HG02938 (cell line): ENCODE measurements at regions not wholly inside any gene's neighbourhood (a gene's known extent, or its start where the extent isn't known, plus 50 kb on each side); places are given as distances from the start of the nearest gene placed in this dataset.
"Not testable (repeated sequence)": the region's sequence is repeated elsewhere in the genome, so short reads cannot be mapped to it uniquely, and the experiment has no call there.

ENCODE experiments used
- ATAC-seq: cut with Tn5 transposase; IDR thresholded peaks from one replicate; pipeline ENCODE4 v1.9.1; 2021; ENCODE audit warnings: mild to moderate bottlenecking, moderate library complexity; ENCODE audit not compliant: unreplicated experiment

DNA sequence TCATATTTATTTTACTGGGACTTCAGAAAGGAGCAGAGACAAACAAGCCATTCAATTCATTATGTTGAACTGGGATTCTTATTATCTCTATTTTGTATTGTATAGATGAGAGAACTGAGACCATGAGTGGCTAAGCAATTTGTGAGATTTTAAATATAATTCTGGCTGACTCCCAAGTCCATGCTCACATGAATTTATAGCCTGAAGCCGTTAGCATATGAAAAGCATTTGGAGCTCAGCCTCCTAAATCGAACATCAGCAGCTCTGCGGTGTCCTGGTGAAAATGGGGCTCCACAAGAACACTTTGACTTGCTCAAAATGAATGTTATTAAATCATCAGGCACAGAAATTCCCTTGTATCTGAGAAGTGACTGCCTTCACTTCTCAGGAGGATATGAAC is 96.8 kb upstream of the DPT start:
- ATAC-seq: no peak

DNA sequence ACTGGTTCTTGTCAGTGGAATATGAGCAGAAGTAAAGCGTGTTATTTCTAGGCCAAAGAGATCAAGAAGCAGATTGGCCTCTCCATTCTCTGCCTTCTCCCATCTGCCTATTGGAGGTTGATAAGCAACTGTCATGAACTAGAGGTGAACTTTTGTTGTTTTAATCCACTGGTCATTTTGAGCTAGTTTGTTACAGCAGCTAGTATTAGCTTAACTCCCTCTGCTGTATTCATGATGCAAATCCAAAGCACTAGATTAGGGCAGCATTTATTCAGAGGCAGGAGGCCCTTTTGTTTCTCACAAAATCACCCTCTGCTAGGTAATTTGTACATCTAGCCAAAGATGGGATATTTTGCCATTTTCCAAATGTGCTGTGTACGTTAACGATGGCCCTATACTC is 97.3 kb upstream of the DPT start:
- no peak for ATAC-seq

DNA sequence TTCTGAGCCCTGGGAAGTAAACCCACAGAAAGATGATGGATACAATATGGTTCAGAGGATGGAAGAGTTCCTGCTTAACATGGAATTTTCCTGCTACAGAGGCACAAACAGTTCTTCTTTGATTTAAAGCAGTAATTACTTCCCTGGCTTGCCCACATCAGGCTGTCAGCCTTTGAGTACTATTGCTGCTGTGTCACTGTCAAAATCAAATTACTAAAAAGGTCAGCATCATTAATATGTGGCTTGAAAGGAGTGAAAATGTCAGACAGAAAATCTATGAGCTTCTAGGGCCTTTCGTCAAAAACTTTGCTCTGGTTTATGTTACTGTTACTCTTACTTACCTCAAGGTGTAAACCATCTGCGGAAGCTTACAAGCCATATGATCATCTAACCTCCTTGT is 98.6 kb upstream of the DPT start:
- no peak for ATAC-seq

DNA sequence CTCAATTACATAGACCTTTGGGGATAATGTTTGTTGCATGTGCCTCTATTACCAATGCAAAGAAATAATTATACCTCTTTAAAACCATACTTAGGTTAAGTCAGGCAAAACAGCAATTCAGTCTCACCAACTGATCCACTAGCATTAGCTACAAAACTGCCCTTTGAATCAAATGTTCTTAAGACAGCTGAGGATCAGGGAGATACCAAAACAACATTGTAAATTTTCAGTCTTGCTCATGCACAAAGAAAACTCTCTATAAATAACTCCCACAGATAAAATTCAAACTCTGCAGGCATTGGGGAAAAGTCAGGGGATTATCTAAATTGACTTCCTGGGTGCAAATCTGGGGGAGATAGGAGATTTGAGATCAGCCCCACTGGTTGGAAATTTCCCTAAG is 100.9 kb upstream of the DPT start:
- no peak for ATAC-seq

DNA sequence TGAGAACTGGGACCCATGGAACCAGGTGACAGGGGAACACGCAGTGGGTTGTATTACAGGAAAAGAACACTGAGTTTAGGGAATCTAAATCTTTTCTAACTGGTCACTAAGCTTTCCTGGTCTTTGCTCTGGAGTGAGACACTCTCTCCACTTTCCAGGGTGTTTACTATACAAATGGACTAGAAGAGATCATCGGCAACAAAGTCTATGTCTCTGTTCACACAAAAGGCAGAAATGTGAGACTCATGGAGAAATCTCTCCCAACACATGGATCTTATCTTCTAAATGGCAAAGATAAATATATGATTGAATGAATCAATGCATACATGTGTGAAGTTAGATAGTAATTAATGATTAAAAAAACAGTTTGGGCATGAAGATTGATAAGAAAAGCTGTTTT is 101.6 kb upstream of the DPT start:
- no peak for ATAC-seq

DNA sequence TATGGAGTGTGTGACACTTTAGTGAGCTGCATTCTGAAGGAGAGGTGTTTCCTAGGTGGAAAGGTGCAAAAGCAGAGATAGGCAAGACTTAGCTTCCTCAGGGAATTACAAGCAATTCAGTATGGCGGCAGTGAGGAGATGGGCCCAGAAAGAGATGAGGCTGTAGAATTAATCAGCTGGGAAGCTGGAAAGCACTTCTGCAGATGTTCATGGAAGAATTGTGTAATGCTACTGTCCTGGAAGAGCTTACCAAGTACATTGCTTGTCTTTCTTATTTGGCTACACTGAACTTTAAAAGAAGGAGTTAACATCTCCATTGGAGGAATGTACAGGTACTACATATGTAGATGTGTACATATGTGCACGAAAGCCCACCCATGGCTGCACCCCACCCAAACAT is 103.7 kb upstream of the DPT start:
- no peak for ATAC-seq

DNA sequence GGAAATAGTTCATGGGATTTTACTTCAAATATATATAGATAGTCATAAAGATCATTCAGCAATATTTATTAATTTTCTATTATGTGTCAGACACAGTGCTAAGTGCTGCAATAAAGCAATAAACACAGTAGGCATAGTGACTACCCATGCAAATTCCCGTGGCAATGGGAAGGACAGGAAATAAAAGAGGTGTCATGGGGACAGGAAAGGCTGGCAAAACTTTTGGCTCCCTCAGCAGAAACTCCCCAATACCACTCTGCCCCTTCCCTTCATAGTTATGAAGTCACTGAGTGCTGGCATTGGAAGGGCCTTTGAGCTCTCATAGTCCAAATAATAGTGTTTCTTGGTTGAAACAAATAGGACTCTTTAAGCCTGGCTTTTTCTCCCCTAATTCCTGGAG is 104.4 kb upstream of the DPT start:
- ATAC-seq: no peak

DNA sequence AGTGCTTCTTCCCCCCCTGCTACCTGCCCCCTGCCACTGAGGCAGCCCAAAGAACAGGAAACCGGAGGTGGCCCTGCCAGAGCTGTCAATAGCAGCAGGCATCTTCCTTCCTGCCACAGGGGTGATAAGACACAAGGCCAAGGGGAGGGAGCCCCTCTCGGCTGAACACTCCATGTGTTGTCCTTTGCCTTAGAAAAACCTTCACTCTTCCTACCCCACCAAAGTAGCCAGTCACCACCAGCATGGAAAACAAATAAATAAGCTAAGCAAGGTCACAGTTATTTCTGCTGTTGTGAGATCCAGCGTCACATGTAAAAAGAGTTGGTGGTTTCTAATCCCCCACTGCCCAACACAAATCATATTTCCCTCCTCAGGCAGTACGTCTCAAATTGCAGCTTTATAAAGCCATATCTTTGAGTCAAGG is 104.8 kb upstream of the DPT start:
- no peak for ATAC-seq

DNA sequence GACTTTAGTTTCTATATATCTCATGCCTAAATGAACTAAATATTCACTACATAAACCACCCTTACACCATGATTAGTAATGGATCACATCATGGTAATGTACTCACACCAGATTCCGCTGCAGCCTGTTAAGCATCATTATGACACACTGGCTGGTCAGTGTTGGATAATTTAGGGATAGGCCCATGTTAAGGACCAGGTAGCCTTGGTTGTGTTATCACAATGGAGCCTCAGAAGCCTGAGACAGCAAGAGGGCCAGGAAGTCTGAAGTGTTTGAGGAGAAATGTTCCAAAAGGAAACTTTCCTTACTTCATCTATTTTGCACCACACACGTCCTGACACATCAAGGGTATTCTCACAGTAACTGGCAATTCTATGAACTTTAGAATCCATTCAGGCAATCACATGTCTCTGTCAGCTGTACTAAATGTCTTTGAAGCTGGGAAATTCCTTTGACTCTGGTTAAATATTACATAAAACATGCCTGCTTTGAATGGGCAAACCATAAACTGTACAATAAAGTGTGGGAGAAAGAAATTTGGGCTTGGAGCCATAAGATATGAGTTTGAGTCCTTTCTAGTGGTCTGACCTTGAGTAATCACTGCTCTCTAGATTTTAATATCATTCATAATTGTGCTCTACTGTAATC is 105.3 kb upstream of the DPT start:
- ATAC-seq: no peak

DNA sequence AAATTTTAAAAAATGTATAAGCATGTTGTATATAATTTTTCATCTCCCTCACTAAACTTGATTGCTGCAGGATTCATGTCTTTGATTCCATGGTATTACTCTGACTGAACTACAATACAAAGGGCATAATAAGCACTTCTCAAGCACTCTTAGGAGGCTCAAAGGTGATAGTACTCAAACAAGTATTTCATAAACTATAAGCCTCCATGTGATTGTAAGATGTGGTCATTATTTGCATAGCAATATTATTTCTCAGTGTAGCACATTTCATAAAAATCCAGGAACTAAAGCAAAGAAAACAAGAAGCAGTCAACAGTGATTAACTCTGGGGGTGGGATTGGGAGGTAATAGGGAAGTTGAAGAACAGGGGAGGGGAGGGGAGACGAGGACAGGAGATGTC is 106.2 kb upstream of the DPT start:
- ATAC-seq: no peak

DNA sequence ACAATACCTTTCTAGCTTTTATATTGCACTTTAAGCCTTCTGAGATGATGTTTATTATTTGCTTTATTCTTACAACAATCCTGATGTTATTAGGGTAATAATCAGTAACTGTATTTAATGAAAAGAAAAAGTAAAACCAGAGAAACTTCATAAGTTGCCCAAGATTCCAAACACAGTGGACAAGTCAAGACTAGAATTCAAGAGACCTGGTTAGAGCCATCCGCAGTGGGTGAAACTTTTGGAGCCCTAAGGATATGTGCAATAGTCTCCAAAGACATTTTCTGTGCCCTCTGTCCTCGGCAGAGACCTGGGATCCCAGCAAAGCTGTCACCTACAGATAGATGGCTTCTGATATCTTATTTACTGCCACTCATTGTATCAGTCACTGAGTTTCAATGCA is 106.8 kb upstream of the DPT start:
- ATAC-seq: no peak

DNA sequence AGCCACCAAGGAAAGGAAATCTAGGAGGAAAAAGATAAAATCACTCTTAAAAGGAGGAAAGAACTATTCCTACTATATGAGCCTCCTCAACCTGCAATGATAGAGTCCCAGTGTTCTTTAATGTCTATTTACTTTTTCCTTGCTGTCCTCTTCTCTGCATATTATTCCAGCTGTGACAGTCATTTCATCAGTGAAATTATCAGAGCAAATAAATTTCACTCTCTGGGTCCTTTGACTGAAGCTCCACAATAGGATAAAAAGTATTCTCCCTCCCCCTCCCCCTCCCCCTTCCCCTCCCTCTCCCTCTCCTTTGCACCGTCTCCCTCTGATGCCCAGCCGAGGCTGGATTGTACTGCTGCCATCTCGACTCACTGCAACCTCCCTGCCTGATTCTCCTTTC is 107.5 kb upstream of the DPT start:
- ATAC-seq: no peak

DNA sequence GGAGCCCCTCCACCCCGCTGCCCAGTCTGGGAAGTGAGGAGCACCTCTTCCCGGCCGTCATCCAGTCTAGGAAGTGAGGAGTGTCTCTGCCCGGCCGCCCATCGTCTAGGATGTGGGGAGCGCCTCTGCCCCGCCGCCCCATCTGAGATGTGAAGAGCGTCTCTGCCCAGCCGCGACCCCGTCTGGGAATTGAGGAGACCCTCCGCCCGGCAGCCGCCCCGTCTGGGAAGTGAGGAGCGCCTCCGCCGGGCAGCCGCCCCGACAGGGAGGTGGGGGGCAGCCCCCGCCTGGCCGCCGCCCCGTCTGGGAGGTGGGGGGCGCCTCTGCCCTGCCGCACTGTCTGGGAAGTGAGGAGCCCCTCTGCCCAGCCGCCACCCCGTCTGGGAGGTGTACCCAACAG is 108.2 kb upstream of the DPT start:
- ATAC-seq: not testable (repeated sequence)

DNA sequence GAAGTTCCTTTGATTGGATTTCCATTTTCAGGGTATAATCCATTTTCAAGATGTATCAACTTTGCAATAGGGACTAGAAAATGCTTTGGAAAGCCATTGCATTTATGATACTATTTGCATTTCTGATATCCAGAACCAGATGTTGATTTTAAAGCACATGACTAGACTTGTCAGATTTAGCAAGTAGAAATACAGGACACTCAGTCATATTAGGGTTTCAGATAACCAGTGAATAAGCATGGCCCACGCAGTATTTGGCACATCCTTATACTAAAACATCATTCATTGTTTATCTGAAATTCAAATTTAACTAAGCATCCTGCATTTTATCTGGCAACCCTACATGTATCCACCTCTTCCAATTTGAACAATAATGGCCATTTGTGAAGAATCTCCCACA is 113.3 kb upstream of the DPT start:
- ATAC-seq: no peak

DNA sequence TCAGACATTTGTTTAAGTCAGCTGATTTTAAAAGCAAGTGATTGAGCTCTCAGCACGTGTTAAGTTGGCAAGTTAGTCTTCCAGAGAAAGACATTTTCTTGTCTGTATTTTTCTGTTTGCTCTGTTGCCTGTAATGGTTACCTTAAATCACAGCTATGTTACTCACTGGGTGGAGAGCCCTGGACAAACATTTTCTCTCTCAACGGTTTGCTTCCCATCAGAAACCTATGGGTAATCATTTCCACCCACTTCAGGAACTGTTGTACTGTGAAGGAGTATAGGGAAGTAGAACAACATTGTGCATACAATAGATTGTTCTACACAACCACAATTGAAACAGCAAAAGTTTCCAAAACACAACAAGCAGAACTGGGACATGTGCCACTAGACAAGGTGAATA is 113.9 kb upstream of the DPT start:
- no peak for ATAC-seq

DNA sequence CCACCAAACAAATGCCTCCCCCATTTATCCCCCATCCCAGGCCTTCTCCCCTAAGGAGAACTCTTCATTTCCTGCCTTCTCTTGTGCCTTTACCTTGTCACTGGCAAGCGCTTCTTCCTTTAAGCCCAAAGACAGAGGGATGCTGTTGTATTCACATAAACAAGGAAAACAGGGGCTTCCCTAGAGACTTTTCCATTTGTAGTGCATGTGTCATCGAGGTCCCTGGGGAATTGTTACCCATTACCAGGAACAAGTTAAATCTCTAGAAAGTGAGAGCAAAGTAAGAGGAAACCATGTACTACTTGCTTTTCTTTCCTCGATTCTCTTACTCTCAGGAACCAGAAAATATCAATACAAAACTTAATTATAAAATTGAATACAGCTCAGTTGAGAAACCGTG is 114.4 kb upstream of the DPT start:
- no peak for ATAC-seq

DNA sequence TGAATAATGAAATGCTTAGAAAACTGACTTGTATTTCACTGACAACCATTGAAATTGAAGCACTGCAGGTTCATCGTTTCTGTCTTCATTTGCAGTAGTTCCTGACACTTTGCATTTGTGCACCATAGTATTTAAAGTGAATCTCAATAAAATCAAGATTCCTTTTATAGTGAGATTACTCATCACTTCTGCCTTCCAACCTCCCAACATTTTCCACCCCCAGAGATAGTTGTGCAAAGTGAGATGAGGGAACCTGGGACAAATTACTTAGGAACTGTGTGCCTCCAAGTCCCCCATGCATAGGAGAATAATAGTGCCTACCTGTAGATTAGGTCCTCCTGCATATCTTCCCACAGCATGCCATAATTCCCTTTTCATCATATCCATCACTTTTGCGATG is 114.9 kb upstream of the DPT start:
- ATAC-seq: no peak

DNA sequence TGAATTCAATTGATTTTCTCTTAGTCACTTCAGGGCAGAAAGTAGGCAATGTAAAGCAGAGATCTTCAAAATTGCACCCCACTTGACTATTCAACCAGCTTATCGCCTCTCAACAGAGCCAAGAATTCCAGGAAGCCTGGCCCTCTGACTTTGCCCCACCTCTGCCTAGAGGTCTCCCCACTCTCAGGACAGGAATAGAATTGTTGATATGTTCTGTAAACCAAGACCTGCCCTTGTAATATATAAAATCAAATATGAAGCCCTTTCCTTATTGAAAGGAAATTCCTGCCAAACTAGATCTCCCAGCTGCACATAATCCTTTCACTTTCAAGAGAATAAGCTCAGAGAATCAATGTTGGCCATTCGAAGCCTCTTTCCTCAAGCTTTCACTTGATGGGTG is 116.1 kb upstream of the DPT start:
- ATAC-seq: no peak

DNA sequence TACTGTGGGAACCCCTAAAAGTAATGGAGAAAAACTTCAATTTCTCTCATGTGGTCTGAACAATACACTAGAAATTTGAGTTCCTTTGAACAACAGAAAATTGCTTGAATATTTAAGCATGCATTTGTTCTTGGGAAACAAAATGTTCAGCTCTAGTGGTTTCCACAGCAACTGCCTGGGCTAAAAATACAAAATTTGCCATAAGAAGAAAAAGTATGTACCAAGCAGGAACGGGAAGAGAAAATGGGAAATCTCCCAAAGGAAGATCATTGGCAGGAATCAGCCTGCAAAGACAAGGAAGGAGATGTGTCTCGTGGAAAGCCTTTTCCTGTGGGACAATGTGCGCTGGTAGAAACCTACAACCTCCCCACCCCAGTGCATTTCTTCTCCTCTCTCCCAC is 119.0 kb upstream of the DPT start:
- no peak for ATAC-seq

DNA sequence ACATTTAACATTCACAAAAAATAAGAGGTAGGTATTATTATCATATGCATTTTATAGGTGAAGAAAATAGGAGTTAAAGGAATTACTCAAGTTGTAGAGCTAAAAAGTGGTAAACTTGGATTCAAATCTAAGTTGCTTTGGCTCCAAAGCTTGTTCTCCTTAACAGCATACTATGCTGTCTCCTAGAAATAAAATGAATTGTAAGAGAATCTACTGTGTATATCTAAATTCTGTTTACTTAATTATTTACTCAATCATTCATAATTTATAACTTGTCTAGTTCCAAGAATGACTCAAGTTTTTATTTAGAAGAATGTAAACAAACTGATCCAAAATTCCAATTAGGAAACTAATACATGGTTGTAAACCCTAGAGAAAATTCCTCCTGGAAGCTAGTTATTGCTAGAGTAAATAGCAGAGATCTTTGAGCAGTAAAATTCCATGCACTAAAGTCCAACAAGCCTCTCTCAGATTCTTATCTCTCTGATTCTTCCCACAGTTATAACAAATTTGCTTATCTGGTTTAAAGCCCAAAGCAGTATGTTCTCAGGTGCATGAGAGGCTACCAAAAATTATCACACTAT is 132.5 kb upstream of the DPT start:
- no peak for ATAC-seq

DNA sequence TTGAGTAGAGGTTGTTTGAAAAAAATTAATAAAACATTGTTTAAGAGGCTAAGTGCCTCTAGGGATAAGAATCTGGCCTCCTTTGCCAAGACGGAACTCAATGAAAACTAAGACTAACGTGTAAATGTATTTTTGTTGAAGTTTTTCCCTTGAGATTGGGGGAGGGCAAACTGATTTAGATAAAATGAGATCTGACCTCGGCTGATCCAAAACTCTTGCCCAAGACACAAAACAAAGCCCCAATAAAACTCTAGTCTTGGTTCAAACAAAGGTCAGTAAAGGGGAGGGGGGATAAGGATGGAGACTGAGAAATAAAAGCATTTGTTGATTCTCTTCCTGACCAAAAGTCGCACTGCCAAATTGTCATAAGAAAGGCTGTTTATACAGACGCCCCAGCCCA is 134.8 kb upstream of the DPT start:
- no peak for ATAC-seq

DNA sequence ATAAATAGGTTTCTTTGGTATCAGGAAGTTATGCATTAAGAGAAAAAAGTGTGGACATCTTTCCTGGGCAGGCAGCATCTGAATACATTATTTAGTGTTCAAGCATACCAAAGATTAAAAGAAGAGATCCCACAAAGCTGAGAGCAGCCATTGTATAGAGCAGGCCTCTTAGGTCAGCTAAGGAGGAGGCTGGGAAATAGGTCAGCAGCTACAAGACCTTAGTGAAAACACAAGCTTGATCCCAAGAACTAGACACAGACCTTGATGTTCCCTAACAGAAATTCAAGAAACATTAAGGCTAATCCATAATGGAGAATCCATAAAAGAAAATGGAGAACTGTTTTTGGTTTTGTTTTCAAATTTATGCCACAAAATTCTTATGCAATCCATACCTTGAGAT is 135.3 kb upstream of the DPT start:
- no peak for ATAC-seq

DNA sequence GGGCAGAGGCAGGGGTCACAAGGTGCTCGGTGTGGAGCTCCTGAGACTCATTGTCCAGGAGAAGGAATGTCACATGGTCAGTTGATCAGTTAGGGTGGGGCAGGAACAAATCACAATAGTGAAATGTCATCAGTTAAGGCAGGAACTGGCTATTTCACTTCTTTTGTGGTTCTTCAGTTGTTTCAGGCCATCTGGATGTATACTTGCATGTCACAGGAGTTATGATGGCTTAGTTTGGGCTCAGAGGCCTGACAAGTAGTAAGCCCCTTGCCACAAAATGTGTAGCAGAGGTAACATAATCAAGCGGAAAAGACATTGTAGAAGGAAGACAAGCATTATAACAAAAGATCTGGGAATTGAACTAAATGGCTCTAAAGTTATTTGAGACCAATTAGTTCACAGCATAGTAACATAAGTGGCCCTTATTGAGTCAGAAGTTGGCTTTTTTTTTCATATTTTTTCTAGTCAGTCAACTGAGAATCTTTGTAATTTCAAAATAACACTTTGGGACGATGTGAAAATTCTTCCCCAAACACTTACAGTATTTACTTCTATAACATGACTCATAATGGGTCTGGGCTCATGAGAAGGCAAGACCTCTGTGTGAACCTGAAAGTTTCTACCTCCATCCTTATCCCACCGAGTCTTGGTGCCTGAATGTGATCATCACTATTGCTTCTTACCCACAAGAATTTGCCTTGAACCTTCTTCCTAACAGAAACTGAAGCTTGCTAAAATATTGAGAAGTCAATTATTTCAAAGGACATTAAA is 137.0 kb upstream of the DPT start:
- no peak for ATAC-seq
